Mucosa of rectum (tissue), 2 donors: ENCODE measurements at regions not wholly inside any gene's neighbourhood (a gene's known extent, or its start where the extent isn't known, plus 50 kb on each side); places are given as distances from the start of the nearest gene placed in this dataset.

Experiments
- H3K27ac ChIP-seq, 2 donors: one replicate each; pipeline ENCODE4 v1.7.0; 2013; ENCODE audit warnings: inconsistent platforms in 2 of 2, low read depth in 2 of 2, low read length in 2 of 2
- H3K27me3 ChIP-seq, 2 donors: one replicate each; pipeline ENCODE4 v1.7.0; 2013; ENCODE audit warnings: low read length in 2 of 2; ENCODE audit not compliant: control insufficient read depth in 2 of 2, insufficient read depth in 2 of 2
- H3K36me3 ChIP-seq, 2 donors: one replicate each; pipeline ENCODE4 v1.7.0; 2013; ENCODE audit warnings: low read length in 2 of 2; ENCODE audit not compliant: control insufficient read depth in 2 of 2, insufficient read depth in 2 of 2
- H3K4me1 ChIP-seq, 2 donors: one replicate each; pipeline ENCODE4 v1.7.0; 2013; ENCODE audit warnings: low read length in 2 of 2, mild to moderate bottlenecking in 1 of 2; ENCODE audit not compliant: control insufficient read depth in 2 of 2, insufficient read depth in 2 of 2
- H3K4me3 ChIP-seq, 2 donors: one replicate each; pipeline ENCODE4 v1.7.0; 2013; ENCODE audit warnings: low read length in 2 of 2
- H3K9ac ChIP-seq, 2 donors: one replicate each; pipeline ENCODE4 v1.7.0; 2013; ENCODE audit warnings: low read length in 2 of 2, low read depth in 1 of 2, mild to moderate bottlenecking in 1 of 2
- H3K9me3 ChIP-seq, 2 donors: one replicate each; pipeline ENCODE4 v1.7.0; 2013; ENCODE audit warnings: low read length in 2 of 2; ENCODE audit not compliant: control insufficient read depth in 2 of 2
- donor health status: healthy.
- donor health status: Normal muscosa, but diverticular disease.

DNA sequence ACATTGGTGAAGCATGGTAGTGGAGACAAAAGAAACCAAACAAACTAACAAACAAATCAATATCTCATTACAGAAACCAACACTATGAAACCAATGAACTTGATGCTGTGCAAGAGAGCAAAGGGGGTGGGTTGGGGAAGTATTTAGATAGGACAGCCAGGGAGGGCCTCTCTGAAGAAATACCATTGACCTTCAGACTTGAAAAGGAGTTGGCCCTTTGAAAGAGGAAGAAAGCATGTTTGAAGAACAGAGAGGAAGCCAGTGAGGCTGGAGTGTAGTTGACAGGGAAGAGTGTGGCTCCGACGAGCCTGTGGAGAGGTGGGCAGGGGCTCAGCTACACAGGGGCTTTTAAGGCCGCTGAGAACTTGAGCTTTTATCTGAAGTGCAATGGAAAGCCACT, 151.0 kb upstream of the GATA6 start:
- Histone ChIP-seq H3K27me3 (no peaks in the 10 kb centered on the region), H3K9ac (no peak overlapping the region), H3K27ac (peak overlapping the region in 1 of 2 donors; percentile 64), H3K4me3 (peak overlapping the region in 1 of 2 donors; percentile 11), H3K9me3 (no peaks in the 10 kb centered on the region), H3K36me3 (no peaks in the 10 kb centered on the region), H3K4me1 (peaks cover 19 to 38% of the 10 kb centered on the region in 2 donors)

DNA sequence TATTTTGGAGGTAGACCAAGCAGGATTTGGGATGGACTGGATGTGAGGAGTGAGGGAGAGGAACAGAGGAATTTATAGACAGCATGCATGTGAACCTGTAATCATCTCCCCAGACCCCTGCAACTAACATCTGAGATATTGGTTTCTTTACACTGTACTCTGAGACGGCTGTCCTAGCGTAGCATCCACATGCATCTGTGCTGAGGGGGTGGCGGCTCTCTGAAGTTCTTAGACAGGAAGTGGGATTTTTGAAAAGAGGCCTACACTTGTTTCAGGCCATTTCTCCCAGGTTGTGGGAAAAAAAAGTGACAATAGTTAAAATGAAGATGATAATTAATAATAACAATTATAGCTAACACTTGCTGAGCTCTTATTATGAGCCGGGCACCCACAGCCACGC, 150.2 kb upstream of the GATA6 start:
- Histone ChIP-seq H3K36me3 (no peaks in the 10 kb centered on the region), H3K27me3 (no peaks in the 10 kb centered on the region), H3K9ac (no peak overlapping the region), H3K4me1 (peaks cover 19 to 38% of the 10 kb centered on the region in 2 donors), H3K4me3 (no peak overlapping the region), H3K9me3 (no peaks in the 10 kb centered on the region), H3K27ac (no peak overlapping the region)

DNA sequence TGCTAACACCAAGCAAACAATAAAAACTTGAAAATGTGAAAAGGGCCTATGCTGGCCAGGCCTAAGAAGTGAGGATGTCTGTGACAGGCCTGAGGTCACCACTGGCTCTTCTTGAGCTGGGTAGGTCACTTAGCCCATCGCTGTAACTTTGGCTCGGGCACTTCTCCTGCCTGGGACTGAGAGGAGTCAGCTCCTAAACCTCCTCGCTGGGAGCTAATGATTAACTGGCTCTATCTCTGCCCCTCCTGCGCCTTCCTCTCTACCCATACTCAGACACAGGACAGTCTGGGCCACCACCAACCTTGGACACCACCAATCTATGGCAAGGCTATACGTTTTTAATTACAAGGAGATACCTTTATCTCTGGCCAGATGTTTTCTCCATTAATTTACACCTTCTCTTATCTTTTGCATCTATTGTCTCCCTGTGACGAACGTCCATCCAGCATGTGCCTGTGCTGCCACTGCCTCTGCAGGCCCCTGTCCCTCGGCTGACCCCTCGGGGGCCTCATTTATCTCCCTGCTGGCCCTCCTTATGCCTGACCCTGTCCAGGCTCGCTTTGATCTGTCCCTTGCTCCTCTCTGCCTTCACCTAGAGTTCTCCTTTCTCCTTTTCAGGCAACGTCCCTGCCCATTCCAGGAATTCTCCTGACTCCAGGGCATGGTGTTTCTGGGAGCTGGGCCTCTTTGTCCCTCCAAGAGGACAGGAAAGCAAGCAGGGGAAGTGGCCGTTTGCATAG, 149.1 kb upstream of the GATA6 start:
- Histone ChIP-seq H3K4me3 (no peak overlapping the region), H3K9ac (peak overlapping the region in 1 of 2 donors; percentile 30), H3K9me3 (no peaks in the 10 kb centered on the region), H3K36me3 (no peaks in the 10 kb centered on the region), H3K27ac (peak overlapping the region; percentile 46 to 52), H3K4me1 (peaks cover 19 to 38% of the 10 kb centered on the region in 2 donors), H3K27me3 (no peaks in the 10 kb centered on the region)

DNA sequence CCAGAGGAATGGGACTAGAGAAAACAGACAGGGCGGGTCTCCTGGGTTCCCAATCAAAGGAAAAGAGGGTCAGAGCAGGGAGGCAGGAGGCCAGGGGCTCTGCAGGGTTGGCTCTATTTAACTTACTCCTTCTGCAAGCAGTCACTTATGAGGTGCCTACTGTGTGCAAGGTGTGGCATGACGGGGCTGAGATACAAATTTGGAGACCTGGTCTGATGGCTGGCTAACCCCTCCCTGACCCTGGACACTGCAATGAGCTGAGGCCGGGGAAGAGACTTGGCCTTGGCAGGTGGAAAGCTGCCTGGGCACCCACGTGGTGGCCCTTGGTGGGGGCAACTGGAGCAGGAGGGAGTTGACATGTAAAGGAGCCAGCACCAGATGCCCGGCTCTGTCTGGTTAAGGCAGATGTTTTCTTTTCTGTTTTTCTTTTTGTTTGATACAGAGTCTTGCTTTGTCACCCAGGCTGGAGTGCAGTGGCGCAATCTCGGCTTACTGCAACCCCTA, 148.5 kb upstream of the GATA6 start:
- no peak overlapping the region for H3K4me3 ChIP-seq
- H3K27me3 ChIP-seq, result no peaks in the 10 kb centered on the region
- peak overlapping the region; percentile 46 to 52 for H3K27ac ChIP-seq
- H3K36me3 ChIP-seq, result no peaks in the 10 kb centered on the region
- H3K4me1 ChIP-seq, result peaks cover 19 to 38% of the 10 kb centered on the region in 2 donors
- no peaks in the 10 kb centered on the region for H3K9me3 ChIP-seq
- H3K9ac ChIP-seq, result peak overlapping the region in 1 of 2 donors; percentile 30

DNA sequence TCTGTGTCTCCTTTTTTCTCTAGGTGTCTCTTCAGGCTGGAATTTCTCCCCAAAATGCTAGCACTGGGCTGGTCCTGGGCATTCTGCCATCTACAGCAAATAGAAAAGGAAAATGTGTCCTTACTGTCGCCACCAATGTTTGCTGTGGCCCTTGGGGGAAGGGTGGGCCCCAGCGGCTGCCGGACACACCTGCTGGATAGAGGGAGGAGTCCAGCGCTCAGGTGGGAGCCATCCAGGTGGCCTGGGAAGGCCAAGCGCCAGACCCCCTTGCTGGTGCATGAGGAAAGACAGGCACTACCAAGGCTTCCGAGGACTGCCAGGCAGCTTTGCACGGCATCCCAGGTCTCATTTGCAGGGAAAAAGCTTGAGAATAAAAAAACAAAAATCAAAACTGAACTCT, 147.7 kb upstream of the GATA6 start:
- Histone ChIP-seq H3K9ac (peak overlapping the region in 1 of 2 donors; percentile 24), H3K4me3 (no peak overlapping the region), H3K27ac (peak overlapping the region; percentile 46 to 52), H3K36me3 (no peaks in the 10 kb centered on the region), H3K27me3 (no peaks in the 10 kb centered on the region), H3K9me3 (no peaks in the 10 kb centered on the region), H3K4me1 (peaks cover 19 to 38% of the 10 kb centered on the region in 2 donors)

DNA sequence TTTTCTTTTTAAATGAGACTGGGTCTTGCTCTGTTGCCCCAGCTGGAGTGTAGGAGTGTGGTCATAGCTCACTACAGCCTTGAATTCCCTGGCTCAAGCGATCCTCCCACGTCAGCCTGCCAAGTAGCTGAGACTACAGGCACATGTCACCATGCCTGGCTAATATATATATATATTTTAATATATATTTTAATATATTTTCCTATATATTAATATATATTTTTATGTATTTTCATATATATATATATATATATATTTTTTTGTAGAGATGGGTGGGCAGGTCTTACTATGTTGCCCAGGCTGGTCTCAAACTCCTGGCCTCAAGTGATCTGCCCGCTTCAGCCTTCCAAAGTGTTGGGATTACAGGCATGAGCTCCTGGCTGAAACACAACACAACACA, 144.5 kb upstream of the GATA6 start:
- Histone ChIP-seq H3K27ac (no peak overlapping the region), H3K4me3 (no peak overlapping the region), H3K27me3 (no peaks in the 10 kb centered on the region), H3K36me3 (no peaks in the 10 kb centered on the region), H3K9ac (no peak overlapping the region), H3K4me1 (peaks cover 15 to 24% of the 10 kb centered on the region in 2 donors), H3K9me3 (no peaks in the 10 kb centered on the region)

DNA sequence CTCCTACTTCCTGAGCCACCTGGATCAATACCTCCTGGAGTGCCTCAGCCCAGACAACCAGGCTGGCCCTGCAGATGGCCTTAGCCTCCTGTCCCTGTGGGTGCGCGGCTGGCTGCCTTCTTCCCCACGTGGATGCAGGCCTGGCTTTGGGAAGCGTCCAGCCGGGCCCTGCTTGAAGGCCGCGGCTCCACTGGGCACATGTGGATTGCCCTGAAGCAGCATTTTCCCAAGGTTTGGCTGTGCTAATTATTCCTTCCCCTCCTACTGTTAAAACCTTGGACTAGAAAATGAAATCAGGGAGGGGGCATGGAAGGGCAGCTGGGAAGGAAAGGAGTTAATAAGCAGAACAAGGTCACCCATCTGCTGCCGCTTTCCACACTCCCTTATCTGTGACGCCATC, 143.0 kb upstream of the GATA6 start:
- H3K4me3 ChIP-seq, result no peak overlapping the region
- H3K9ac ChIP-seq, result no peak overlapping the region
- H3K27ac ChIP-seq, result no peak overlapping the region
- no peaks in the 10 kb centered on the region for H3K9me3 ChIP-seq
- H3K4me1 ChIP-seq, result peaks cover 5 to 10% of the 10 kb centered on the region in 2 donors
- H3K27me3 ChIP-seq, result no peaks in the 10 kb centered on the region
- H3K36me3 ChIP-seq, result no peaks in the 10 kb centered on the region

DNA sequence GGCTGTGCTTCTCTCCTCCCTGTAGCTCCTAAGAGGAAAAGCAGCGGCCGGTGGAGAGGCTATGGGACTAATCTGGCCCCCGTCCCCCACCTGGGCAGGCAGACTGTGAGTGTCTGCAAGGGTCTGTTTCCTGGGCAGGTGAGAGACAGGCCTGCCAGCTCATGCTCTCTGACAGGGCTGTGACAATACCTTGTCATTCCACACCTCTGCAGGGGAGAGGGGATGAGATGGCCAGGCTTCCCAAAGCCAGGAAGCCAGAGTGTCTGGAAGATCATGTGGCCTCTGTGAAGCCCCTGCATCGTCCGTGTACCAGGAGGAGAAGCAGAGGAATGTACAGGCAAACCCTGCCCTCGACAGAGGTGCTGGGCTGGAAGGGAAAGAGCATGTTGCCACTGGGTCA, 142.5 kb upstream of the GATA6 start:
- Histone ChIP-seq H3K9me3 (no peaks in the 10 kb centered on the region), H3K27me3 (no peaks in the 10 kb centered on the region), H3K4me3 (no peak overlapping the region), H3K36me3 (no peaks in the 10 kb centered on the region), H3K4me1 (peaks cover 1 to 7% of the 10 kb centered on the region in 2 donors), H3K27ac (no peak overlapping the region), H3K9ac (no peak overlapping the region)

DNA sequence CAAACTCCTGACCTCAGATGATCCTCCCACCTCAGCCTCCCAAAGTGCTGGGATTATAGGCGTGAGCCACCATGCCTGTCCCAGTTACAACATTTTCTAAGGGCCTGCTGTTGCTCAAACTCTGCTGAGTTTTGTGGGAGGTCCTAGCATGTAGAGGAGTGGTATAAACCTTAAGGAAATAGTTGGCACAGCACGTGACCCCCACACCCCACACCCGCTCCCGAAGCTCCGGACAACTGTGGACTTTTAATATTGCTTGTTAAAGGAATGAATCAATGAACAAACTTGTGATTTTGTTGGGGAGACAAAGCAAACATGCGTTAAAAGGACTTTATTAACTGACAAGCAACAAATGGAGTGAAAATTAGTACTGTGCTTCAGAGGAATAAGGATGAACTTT, 137.8 kb upstream of the GATA6 start:
- no peak overlapping the region for H3K27ac ChIP-seq
- no peaks in the 10 kb centered on the region for H3K9me3 ChIP-seq
- H3K27me3 ChIP-seq, result no peaks in the 10 kb centered on the region
- H3K4me3 ChIP-seq, result no peak overlapping the region
- H3K4me1 ChIP-seq, result peaks cover 0 to 10% of the 10 kb centered on the region in 2 donors
- H3K36me3 ChIP-seq, result no peaks in the 10 kb centered on the region
- H3K9ac ChIP-seq, result no peak overlapping the region

DNA sequence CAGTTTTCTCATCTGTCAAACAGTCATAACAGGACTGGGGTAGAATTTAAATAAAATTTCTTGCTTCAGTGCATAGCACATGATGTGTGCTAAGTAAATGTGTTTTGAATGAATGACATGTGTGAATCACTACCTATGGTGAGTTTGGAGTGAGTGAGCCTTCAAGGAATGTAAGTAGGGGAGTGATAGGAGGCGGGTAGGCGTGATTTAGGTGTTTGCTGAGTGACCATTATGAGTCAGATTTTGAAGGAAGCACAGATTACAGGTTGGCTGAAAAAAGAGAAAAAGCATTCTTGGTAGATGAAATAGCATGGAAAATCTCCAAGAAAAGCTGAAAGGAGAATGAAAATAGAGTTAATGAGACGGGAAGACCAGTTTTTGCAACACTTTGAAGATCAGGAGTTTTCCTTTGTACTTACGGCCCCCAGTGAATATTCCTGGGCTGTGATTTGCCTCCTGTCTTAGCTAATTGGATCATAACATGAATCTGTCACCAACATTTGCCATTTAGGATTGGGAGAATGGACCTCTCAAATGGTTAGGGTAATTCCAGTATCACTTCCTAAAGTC, 136.9 kb upstream of the GATA6 start:
- Histone ChIP-seq H3K27ac (peak overlapping the region in 1 of 2 donors; percentile 17), H3K36me3 (no peaks in the 10 kb centered on the region)

More for the DNA sequence above, 136.9 kb upstream of the GATA6 start:
- Histone ChIP-seq H3K9ac (no peak overlapping the region), H3K4me1 (peaks cover 0 to 10% of the 10 kb centered on the region in 2 donors), H3K4me3 (no peak overlapping the region), H3K9me3 (no peaks in the 10 kb centered on the region), H3K27me3 (no peaks in the 10 kb centered on the region)
